HepG2 (cell line): ENCODE measurements at regions not wholly inside any gene's neighbourhood (a gene's known extent, or its start where the extent isn't known, plus 50 kb on each side); places are given as distances from the start of the nearest gene placed in this dataset.

ENCODE experiments used
- ATAC-seq: fragments of 200-7000 bp; cut with Tn5 transposase; 3 replicates; pipeline ENCODE4 v1.9.1; 2020; ENCODE audit warnings: mild to moderate bottlenecking, moderate library complexity
- BruUV-seq: library from RNA; stranded (reverse); fragments of 400-500 nt; replicated peaks from 2 replicates; lab custom pipeline; 2021; lab: Mats Ljungman, UMichigan
- CTCF ChIA-PET: fragments of 300-600 bp; formaldehyde crosslinking; extraction: SDS; loops from one replicate; lab custom pipeline; 2021; ENCODE audit warnings: low total read pairs, inconsistent platforms, low intra/inter-chr PET ratio; lab: Yijun Ruan, JAX
- POLR2A ChIA-PET: fragments of 350-600 bp; sonication (Branson Sonifier 250); formaldehyde crosslinking; loops from one replicate; lab custom pipeline; 2020; ENCODE audit warnings: antibody characterized with exemption, inconsistent platforms; lab: Yijun Ruan, JAX
- DNase-seq: peaks from one replicate; pipeline ENCODE4 v3.0.0-alpha.2; 2015; ENCODE audit warnings: low spot score
- FAIRE-seq: peaks from 3 replicates; lab custom pipeline; 2011; peaks lifted over from hg19 to GRCh38; lab: Jason Lieb, UNC
- H2AFZ ChIP-seq: one replicate; pipeline ENCODE4 v1.6.1; 2011; ENCODE audit warnings: low read length, inconsistent platforms
- H3K27ac ChIP-seq: fragments of 300-600 bp; 3 replicates; pipeline ENCODE4 v1.8.0; 2011; ENCODE audit warnings: mixed run types, mild to moderate bottlenecking, mixed read lengths, low read length, inconsistent platforms; ENCODE audit not compliant: insufficient read depth; ENCODE audit errors: extremely low read length
- H3K27me3 ChIP-seq, 2 experiments: fragments of 200-600 bp in 1 of 2; 2 replicates in 1 of 2; 3 replicates in 1 of 2; pipeline versions ENCODE4 v1.6.0 to v1.8.0; 2011; ENCODE audit warnings: low read length in 2 of 2, mild to moderate bottlenecking in 2 of 2, moderate library complexity in 2 of 2, inconsistent platforms in 1 of 2; ENCODE audit not compliant: insufficient read depth in 2 of 2, control insufficient read depth in 1 of 2
- H3K36me3 ChIP-seq, 2 experiments: fragments of 200-600 bp in 1 of 2; replicated peaks in 1 of 2; 2 replicates in 1 of 2; 3 replicates in 1 of 2; pipeline versions ENCODE4 v1.5.1 to v1.8.0; 2011; ENCODE audit warnings: low read length in 2 of 2, inconsistent platforms in 1 of 2; ENCODE audit not compliant: insufficient read depth in 2 of 2, control insufficient read depth in 1 of 2
- H3K4me1 ChIP-seq: 2 replicates; pipeline ENCODE4 v1.5.1; 2012; ENCODE audit warnings: low read length, inconsistent platforms; ENCODE audit not compliant: insufficient read depth
- H3K4me2 ChIP-seq: 2 replicates; pipeline ENCODE4 v1.6.0; 2011; ENCODE audit warnings: low read depth, low read length, inconsistent platforms
- H3K4me3 ChIP-seq, 3 experiments: fragments of 200-600 bp in 1 of 3; sonication (generic), shearing (Covaris generic) in 1 of 3; replicated peaks in 1 of 3; 2 replicates each; pipeline ENCODE4 v1.5.1; 2011 to 2016; ENCODE audit warnings: low read length in 3 of 3, inconsistent platforms in 2 of 3, low read depth in 2 of 3, mild to moderate bottlenecking in 2 of 3, control low read depth in 1 of 3, mixed read lengths in 1 of 3; ENCODE audit not compliant: insufficient read depth in 1 of 3
- H3K79me2 ChIP-seq: one replicate; pipeline ENCODE4 v1.6.1; 2011; ENCODE audit warnings: low read length, inconsistent platforms; ENCODE audit not compliant: insufficient read depth
- H3K9ac ChIP-seq: 2 replicates; pipeline ENCODE4 v1.6.0; 2011; ENCODE audit warnings: mild to moderate bottlenecking, low read depth, low read length, inconsistent platforms; ENCODE audit not compliant: insufficient read depth
- H3K9me3 ChIP-seq: 2 replicates; pipeline ENCODE4 v1.5.1; 2012; ENCODE audit warnings: mild to moderate bottlenecking, low read length
- H4K20me1 ChIP-seq: 2 replicates; pipeline ENCODE4 v1.6.0; 2011; ENCODE audit warnings: inconsistent platforms, mild to moderate bottlenecking, low read length, moderate library complexity; ENCODE audit not compliant: insufficient read depth
- AHDC1 ChIP-seq: sonication (generic); formaldehyde crosslinking; IDR thresholded peaks from 2 replicates; pipeline ENCODE4 v1.5.1; 2020; ENCODE audit warnings: mild to moderate bottlenecking, missing genetic modification reagents, borderline replicate concordance
- FOSL1 ChIP-seq: sonication (generic); formaldehyde crosslinking; IDR thresholded peaks from 2 replicates; pipeline ENCODE4 v1.9.0; 2021; ENCODE audit warnings: missing genetic modification reagents, borderline replicate concordance
- WGBS: methylation state at CpG from one replicate; pipeline ENCODE4 v1.1.6; 2017; ENCODE audit warnings: low lambda C conversion rate; 5-methylcytosine and 5-hydroxymethylcytosine counted together
- in situ Hi-C: cut with HindIII; loops from 2 replicates; pipeline ENCODE4 v1.10.0; 2017; ENCODE audit warnings: low pct_unique_long_range_greater_than_20kb; ENCODE audit not compliant: extremely low pct_ligation_motif_present
- intact Hi-C: fragments of 100-400 bp; cut with micrococcal nuclease; formaldehyde crosslinking; loops from one replicate; pipeline ENCODE4 v1.10.0; 2022; ENCODE audit not compliant: unreplicated experiment

GRCh38 chr12:23356440-23356839 lies 593.0 kb downstream of the SOX5 start (continued):
- TF ChIP-seq AHDC1 (CRISPR knock-in tag) = no peak

- CTCF ChIA-PET = no interaction called here
- in situ Hi-C loops (no loop called here), intact Hi-C loops (no loop called here)
- DNase-seq = no peak
- H2AFZ ChIP-seq = no peak overlapping the region
- BruUV-seq = no TSS peak
- no peaks in the 10 kb centered on the region for H4K20me1 ChIP-seq
- no peak for FAIRE-seq
- no peak overlapping the region for H3K9ac ChIP-seq
- no peaks in the 10 kb centered on the region for H3K4me1 ChIP-seq
- POLR2A ChIA-PET = no interaction called here
- no peaks in the 10 kb centered on the region for H3K79me2 ChIP-seq
- no peak overlapping the region for H3K27ac ChIP-seq
- 18% methylated on average over 9 of the region's 9 CpGs for WGBS
- TF ChIP-seq FOSL1 = no peak
- H3K9me3 ChIP-seq = no peaks in the 10 kb centered on the region
- H3K27me3 ChIP-seq = no peaks in the 10 kb centered on the region
- no peaks in the 10 kb centered on the region for H3K36me3 ChIP-seq
- no peak overlapping the region for H3K4me3 ChIP-seq
- no peak overlapping the region for H3K4me2 ChIP-seq
- ATAC-seq = no peak
These were observed 592.4 kb downstream of the SOX5 start for GRCh38 chr12:23356927-23357708.
